HG02885 (cell line): ENCODE measurements at regions not wholly inside any gene's neighbourhood (a gene's known extent, or its start where the extent isn't known, plus 50 kb on each side); places are given as distances from the start of the nearest gene placed in this dataset.
"Not testable (repeated sequence)": the region's sequence is repeated elsewhere in the genome, so short reads cannot be mapped to it uniquely, and the experiment has no call there.

Source experiments
- ATAC-seq: cut with Tn5 transposase; IDR thresholded peaks from one replicate; pipeline ENCODE4 v1.9.1; 2021; ENCODE audit warnings: mild to moderate bottlenecking; ENCODE audit not compliant: unreplicated experiment, poor library complexity

DNA sequence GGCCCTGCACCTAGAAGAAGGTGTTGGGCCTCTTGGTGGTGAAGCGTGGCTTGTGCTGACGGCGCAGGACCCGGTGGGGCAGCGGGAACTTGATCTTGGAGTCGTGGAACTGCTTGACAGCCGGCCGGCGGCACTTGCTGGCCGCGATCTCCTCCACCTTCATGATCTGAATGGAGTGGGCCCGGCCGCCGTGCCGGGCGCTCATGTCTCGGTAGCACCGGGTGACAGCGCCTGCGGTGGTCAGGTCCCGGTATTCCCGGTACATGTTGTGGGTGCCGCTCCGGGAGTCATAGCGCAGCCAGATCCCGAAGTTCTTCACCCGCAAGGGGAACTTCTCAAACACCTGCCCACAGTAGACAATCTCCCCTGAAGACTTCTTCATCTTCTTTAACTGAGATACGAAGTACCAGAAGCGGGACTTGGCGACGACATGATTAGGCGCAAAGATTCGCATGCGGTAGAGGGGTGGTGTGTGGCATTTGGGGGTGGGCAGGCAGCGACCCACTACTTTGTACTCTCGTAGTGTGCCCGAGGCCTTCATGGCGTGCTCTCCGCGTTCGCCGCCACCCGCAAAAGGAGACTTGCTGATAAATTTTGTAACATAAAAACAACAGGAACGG is 92.1 kb upstream of the MSH6 start:
- not testable (repeated sequence) for ATAC-seq

DNA sequence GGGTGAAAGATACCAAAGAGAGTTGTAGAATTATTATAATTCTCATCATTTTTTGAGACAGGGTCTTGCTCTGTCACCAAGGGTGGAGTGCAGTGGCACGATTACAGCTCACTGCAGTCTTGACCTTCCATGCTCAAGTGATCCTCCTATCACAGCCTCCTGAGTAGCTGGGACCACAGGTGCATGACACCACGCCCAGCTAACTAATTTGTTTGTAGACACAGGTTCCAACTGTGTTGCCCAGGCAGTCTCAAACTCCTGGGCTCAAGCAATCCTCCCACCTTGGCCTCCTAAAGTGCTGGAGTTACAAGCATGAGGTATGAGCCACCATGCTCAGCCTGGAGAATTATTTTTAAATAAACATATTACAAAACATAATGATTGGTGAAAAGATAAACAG is 92.8 kb upstream of the MSH6 start:
- ATAC-seq, result no peak

DNA sequence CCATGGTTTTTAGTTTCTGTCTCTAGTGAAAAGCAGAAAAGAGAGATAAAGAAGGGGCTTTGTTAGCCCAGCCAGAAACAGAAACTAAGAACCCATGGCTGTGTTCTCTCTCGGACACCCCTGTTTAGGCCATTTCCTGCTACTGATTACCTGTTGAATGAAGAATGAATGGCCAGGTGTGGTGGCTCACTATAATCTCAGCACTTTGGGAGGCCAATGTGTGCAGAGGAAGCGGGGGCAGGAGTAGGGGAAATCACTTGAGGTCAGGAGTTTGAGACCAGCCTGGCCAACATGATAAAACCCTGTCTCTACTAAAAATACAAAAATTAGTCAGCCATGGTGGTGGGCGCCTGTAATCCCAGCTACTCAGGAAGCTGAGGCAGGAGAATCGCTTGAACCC is 93.8 kb upstream of the MSH6 start:
- ATAC-seq, result peak; percentile 64

GRCh38 chr2:47688561-47688960 is 94.4 kb upstream of the MSH6 start:
- no peak for ATAC-seq

DNA sequence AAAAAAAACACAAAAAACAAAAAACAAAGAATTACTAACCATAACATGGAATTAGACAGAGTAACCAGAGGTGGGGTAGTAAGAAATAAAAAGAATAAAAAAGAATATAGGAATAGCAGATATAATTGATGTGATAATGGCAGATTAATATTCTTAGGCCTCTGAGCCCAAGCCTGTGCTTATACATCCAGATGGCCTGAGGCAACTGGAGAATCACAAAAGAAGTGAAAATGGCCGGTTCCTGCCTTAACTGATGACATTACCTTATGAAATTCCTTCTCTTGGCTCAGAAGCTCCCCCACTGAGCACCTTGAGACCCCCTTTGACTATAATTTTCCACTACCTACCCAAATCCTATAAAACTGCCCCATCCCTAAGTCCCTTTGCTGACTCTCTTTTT is 95.1 kb upstream of the MSH6 start:
- ATAC-seq, result no peak

DNA sequence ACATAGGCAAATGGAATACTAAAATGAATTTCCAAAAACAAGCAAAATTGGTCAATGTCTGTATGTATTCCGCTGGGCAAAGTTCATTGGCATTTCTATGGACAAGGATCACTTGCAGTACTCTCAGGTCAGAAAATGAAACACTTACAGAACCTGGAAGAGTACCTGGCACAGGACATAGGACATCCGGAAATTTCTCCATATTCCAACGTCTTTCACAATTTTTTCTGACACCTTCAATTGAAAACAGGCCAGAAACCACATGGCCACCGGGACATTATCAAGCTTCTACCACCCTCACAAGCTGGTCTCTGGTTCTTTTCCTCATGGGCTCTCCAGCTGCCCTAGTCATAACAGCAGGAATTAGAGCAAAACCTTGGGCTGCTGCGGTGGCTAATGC is 96.9 kb upstream of the MSH6 start:
- ATAC-seq, result no peak

- no peak for ATAC-seq
Observed at GRCh38 chr2:47682216-47682749, 100.7 kb upstream of the MSH6 start.

DNA sequence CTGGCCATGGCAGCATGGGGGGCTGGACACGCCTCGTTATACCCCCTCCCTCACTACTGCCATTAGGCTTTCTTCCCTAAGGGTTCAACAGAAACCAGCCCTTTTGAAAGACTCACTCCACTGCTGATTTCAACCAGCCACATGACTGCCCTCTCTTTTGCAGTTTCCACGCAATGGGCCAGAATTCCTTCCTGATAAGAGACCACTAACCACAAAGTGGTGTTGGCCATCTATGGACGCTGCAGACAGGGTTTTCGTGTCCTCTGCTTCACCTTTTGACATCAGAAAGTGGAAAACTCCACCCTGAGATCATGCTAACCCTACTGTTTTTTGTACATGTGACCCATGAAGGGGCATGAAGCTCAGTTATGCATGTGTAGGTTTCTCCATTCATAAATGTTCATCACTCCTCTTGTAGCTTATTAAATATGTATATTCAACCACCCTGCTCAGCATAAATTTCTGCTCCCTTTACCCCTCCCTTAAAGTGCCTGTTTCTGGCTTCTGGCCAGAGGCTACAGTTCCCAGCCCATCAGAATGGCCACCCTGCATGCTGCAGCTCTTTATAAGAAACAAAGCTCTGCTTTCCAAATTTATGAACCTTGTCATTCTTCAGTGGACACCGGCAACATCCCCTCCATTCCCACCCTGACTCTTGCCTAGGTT is 105.6 kb upstream of the KCNK12 start:
- ATAC-seq, result no peak

DNA sequence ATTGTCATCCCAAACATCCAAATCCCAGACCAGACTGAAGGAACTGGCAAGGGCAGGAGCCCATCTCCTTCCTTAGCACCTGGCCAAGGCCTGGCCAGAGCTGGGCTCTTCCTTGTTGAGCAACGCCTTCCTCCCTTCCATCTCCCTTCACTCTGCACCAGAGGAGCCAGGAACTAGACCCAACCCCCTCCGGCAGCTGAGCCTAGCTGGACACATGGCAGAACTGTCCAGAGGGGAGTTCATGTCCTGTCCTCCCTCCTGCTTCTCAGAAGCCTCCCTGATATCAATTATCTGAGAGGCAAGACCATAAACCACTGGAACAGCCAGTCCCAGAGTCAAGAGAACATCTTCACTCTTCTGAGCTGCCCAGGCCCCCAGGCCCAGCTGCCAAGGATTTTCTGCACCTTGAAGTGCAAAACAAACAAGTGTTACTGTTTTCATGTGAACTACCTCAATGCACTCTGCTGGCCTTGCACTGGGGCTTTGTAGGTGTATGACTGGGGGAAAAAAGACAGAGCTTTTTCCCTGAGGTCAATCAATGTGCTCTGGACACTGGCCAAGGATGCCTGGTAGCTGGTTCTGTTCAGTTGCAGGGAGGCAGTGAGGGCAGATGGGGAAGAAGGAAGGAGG is 104.5 kb upstream of the KCNK12 start:
- ATAC-seq, result no peak

- ATAC-seq, result no peak
Observed at GRCh38 chr2:47666332-47666731, 95.5 kb upstream of the KCNK12 start.

DNA sequence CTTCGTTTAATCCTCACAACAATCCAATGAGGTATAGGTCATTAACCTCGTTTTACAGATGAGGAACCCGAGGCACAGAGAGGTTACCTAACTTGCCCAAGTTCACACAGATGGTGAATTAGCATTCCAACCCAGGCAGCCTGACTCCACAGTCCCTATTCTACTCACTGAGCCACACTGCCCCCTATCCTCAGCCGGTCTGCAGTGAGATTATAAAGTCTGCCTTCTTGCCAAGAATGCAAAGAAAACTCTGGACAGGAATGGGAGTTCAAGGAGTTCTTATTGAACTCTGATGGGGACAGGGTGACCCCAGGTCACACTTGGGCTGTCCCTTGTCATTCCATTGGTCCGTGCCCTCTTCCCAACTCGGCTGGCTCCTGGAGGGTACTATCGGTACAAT is 94.0 kb upstream of the KCNK12 start:
- ATAC-seq, result no peak

- no peak for ATAC-seq
Observed at GRCh38 chr2:47662552-47662951, 91.8 kb upstream of the KCNK12 start.

- ATAC-seq, result no peak
Observed at GRCh38 chr2:47661310-47661709, 90.5 kb upstream of the KCNK12 start.

DNA sequence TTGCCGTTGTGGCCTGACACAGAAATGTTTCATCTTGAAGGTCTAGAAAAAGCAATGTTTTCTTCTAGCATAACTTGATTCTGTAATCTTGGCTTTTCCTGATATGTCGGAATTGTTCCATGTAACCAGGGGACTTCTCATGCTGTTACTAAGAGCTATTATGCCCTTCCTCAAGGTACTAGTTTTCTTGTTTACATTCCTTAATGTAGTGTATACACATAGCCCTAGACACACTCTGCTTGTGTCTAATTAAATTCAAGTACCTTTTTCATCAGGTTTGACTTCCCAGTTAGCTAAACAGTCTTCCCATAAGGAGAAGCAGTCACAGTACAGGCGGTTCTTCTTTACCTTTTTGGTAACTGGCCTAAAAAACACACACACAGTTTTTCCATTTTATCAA is 89.4 kb upstream of the KCNK12 start:
- ATAC-seq, result no peak

GRCh38 chr2:47658646-47659320 is 88.0 kb upstream of the KCNK12 start:
- no peak for ATAC-seq

DNA sequence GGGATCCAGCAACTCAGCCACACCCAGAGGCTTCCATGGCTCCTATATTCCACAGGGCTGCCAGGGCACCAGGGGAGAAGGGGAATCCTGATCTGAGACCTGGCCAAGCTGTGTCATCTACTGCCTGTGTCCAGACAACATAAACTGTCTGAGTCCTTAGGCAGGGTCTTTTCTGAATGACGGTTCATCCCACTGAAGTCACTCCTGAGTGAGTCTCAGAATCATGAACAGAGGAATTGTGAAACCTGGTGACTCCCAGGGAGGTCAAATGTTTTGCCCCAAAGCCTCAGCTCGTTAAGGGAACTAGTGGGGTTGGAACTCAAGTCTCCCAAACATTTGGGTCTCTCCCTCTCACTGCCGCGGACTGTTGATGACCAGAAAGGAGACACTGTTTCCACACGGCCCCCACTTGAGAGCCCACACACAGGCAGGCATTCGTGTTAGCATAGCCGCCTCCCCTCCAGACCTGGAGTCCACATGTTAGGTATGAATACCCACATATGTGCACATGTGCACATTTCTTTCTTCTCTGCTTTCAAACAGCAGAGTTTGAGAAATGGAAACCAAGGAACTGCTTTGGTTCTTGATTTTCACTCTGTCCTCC is 87.2 kb upstream of the KCNK12 start:
- no peak for ATAC-seq

- ATAC-seq, result no peak
Observed at GRCh38 chr2:47656715-47657600, 86.2 kb upstream of the KCNK12 start.

- peak; percentile 7 for ATAC-seq
Observed at GRCh38 chr2:47655563-47655880, 84.7 kb upstream of the KCNK12 start.

- peak; percentile 70 for ATAC-seq
Observed at GRCh38 chr2:47654790-47655562, 84.2 kb upstream of the KCNK12 start.
